Naive B cell (primary cell): ENCODE measurements at regions not wholly inside any gene's neighbourhood (a gene's known extent, or its start where the extent isn't known, plus 50 kb on each side); places are given as distances from the start of the nearest gene placed in this dataset.

Experiments used
- ATAC-seq, 2 donors: fragments of 150-1000 bp; cut with Tn5 transposase; 2 replicates each; pipeline ENCODE4 v1.10.0; 2021; ENCODE audit warnings: low read depth in 2 of 2, mild to moderate bottlenecking in 2 of 2, moderate library complexity in 2 of 2
- DNase-seq: peaks from one replicate; pipeline ENCODE4 v3.0.0; 2022
- H3K27ac Mint-ChIP-seq, 6 donors: one replicate each; pipeline ENCODE4 v1.8.0; 2020 to 2022; ENCODE audit warnings: mild to moderate bottlenecking in 6 of 6, mixed read lengths in 6 of 6, moderate library complexity in 5 of 6, inconsistent platforms in 2 of 6
- H3K27me3 Mint-ChIP-seq, 3 donors: one replicate each; pipeline ENCODE4 v1.8.0; 2021 to 2022; ENCODE audit warnings: mixed read lengths in 3 of 3, mild to moderate bottlenecking in 1 of 3
- H3K36me3 Mint-ChIP-seq, 2 donors: one replicate each; pipeline ENCODE4 v1.8.0; 2020 to 2022; ENCODE audit warnings: mixed read lengths in 2 of 2, inconsistent platforms in 1 of 2, mild to moderate bottlenecking in 1 of 2
- H3K4me1 Mint-ChIP-seq, 3 donors: one replicate each; pipeline ENCODE4 v1.8.0; 2020 to 2022; ENCODE audit warnings: mixed read lengths in 3 of 3, inconsistent platforms in 1 of 3, mild to moderate bottlenecking in 1 of 3, moderate library complexity in 1 of 3
- H3K4me3 Mint-ChIP-seq, 8 donors: one replicate each; pipeline ENCODE4 v1.8.0; 2020 to 2022; ENCODE audit warnings: mild to moderate bottlenecking in 8 of 8, mixed read lengths in 8 of 8, moderate library complexity in 8 of 8, inconsistent platforms in 2 of 8
- H3K9me3 Mint-ChIP-seq, 7 donors: one replicate each; pipeline ENCODE4 v1.8.0; 2020 to 2022; ENCODE audit warnings: mixed read lengths in 7 of 7, mild to moderate bottlenecking in 5 of 7, inconsistent platforms in 2 of 7, moderate library complexity in 1 of 7

DNA sequence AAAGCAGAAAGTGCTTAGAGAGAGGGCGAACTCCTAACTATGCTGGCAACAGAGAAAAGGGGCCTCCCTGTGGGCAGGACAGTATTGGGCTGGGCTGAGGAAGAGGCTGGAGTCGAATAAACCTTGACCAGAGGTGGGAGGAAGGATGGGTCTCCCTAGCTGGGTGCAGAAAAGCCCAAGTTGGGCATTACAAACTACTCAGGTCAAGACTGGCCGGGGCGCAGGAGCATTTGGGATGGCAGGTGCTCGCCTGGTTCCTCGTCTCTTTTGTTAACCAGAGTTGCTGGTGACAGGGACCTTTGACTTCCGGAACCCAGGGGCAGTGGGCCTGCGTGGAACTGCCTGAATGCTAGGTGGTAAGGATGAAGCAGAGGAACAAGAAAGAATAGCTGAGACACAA, 80.3 kb upstream of the SHISAL1 start:
- Mint-ChIP-seq H3K27ac (no peak overlapping the region), H3K4me3 (no peak overlapping the region), H3K27me3 (peaks cover 0 to 42% (median 33%) of the 10 kb centered on the region in 3 donors), H3K4me1 (no peaks in the 10 kb centered on the region), H3K9me3 (no peaks in the 10 kb centered on the region), H3K36me3 (no peaks in the 10 kb centered on the region)
- ATAC-seq (no peak), DNase-seq (no peak)

GRCh38 chr22:44392446-44392921, 79.7 kb upstream of the SHISAL1 start:
- ATAC-seq (no peak), DNase-seq (no peak)
- H3K4me3 Mint-ChIP-seq = no peak overlapping the region
- H3K27me3 Mint-ChIP-seq = peaks cover 0 to 48% (median 38%) of the 10 kb centered on the region in 3 donors
- no peaks in the 10 kb centered on the region for H3K4me1 Mint-ChIP-seq
- H3K9me3 Mint-ChIP-seq = no peaks in the 10 kb centered on the region
- H3K36me3 Mint-ChIP-seq = no peaks in the 10 kb centered on the region
- H3K27ac Mint-ChIP-seq = no peak overlapping the region

- Mint-ChIP-seq H3K4me1 (no peaks in the 10 kb centered on the region), H3K36me3 (no peaks in the 10 kb centered on the region), H3K27me3 (peaks cover 0 to 55% (median 45%) of the 10 kb centered on the region in 3 donors), H3K9me3 (no peaks in the 10 kb centered on the region), H3K4me3 (no peak overlapping the region), H3K27ac (no peak overlapping the region)
- DNase-seq (no peak), ATAC-seq (no peak)
Measured at GRCh38 chr22:44391481-44392445, 79.0 kb upstream of the SHISAL1 start.

GRCh38 chr22:44391015-44391414, 78.3 kb upstream of the SHISAL1 start:
- H3K27me3 Mint-ChIP-seq = peaks cover 0 to 59% (median 51%) of the 10 kb centered on the region in 3 donors
- H3K4me3 Mint-ChIP-seq = no peak overlapping the region
- H3K4me1 Mint-ChIP-seq = no peaks in the 10 kb centered on the region
- no peaks in the 10 kb centered on the region for H3K36me3 Mint-ChIP-seq
- DNase-seq (no peak), ATAC-seq (no peak)
- H3K27ac Mint-ChIP-seq = no peak overlapping the region
- H3K9me3 Mint-ChIP-seq = no peaks in the 10 kb centered on the region

- H3K4me3 Mint-ChIP-seq = no peak overlapping the region
- no peak for DNase-seq
- no peak for ATAC-seq
- no peaks in the 10 kb centered on the region for H3K9me3 Mint-ChIP-seq
- H3K27me3 Mint-ChIP-seq = peaks cover 0 to 57% (median 50%) of the 10 kb centered on the region in 3 donors
- no peaks in the 10 kb centered on the region for H3K36me3 Mint-ChIP-seq
- H3K27ac Mint-ChIP-seq = no peak overlapping the region
- H3K4me1 Mint-ChIP-seq = no peaks in the 10 kb centered on the region
Measured at GRCh38 chr22:44390613-44390970, 77.8 kb upstream of the SHISAL1 start.

- Mint-ChIP-seq H3K4me1 (no peaks in the 10 kb centered on the region), H3K27ac (no peak overlapping the region), H3K9me3 (no peaks in the 10 kb centered on the region), H3K27me3 (peaks cover 0 to 52% (median 47%) of the 10 kb centered on the region in 3 donors), H3K4me3 (no peak overlapping the region), H3K36me3 (no peaks in the 10 kb centered on the region)
- DNase-seq (no peak), ATAC-seq (no peak)
Measured at GRCh38 chr22:44389926-44390612, 77.3 kb upstream of the SHISAL1 start.

- Mint-ChIP-seq H3K4me1 (no peaks in the 10 kb centered on the region), H3K27me3 (peaks cover 0 to 54% (median 49%) of the 10 kb centered on the region in 3 donors), H3K36me3 (no peaks in the 10 kb centered on the region), H3K9me3 (no peaks in the 10 kb centered on the region), H3K27ac (no peak overlapping the region), H3K4me3 (no peak overlapping the region)
- DNase-seq = no peak
- ATAC-seq = no peak
Measured at GRCh38 chr22:44389181-44389580, 76.4 kb upstream of the SHISAL1 start.

GRCh38 chr22:44387486-44387885, 74.7 kb upstream of the SHISAL1 start:
- Mint-ChIP-seq H3K27me3 (peaks cover 0 to 64% (median 51%) of the 10 kb centered on the region in 3 donors), H3K27ac (no peak overlapping the region)
- DNase-seq = no peak

GRCh38 chr22:44386386-44387035, 73.8 kb upstream of the SHISAL1 start:
- Mint-ChIP-seq H3K4me3 (no peak overlapping the region), H3K9me3 (no peaks in the 10 kb centered on the region), H3K27ac (peak overlapping the region in 1 of 6 donors; percentile 69), H3K4me1 (no peaks in the 10 kb centered on the region), H3K36me3 (no peaks in the 10 kb centered on the region), H3K27me3 (peaks cover 0 to 60% (median 43%) of the 10 kb centered on the region in 3 donors)
- DNase-seq = no peak
- no peak for ATAC-seq

More at GRCh38 chr22:44387486-44387885, 74.7 kb upstream of the SHISAL1 start:
- Mint-ChIP-seq H3K9me3 (no peaks in the 10 kb centered on the region), H3K4me3 (no peak overlapping the region), H3K36me3 (no peaks in the 10 kb centered on the region), H3K4me1 (no peaks in the 10 kb centered on the region)
- no peak for ATAC-seq

DNA sequence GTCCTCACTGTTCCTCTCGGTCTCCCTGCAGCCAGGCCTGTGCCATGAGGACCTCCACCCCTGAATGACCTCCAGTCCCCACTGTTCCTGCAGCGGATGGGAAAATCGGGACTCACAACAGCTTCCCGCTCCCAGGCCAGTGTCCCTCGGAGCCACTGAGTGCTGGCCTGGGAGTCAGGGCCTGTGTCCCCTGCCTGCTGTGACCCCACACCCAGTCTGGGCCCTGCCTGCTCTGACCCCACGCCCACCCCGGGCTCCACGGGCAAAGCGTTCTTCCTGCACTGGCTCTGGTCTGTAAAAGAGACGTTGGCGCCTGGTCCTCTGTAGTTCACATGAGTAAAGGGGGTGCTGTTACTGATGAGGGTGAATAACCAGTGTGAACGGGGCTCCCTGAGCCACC, 73.0 kb upstream of the SHISAL1 start:
- no peak for ATAC-seq
- no peak overlapping the region for H3K27ac Mint-ChIP-seq
- no peak overlapping the region for H3K4me3 Mint-ChIP-seq
- H3K9me3 Mint-ChIP-seq = no peaks in the 10 kb centered on the region
- peaks cover 0 to 59% (median 42%) of the 10 kb centered on the region in 3 donors for H3K27me3 Mint-ChIP-seq
- H3K4me1 Mint-ChIP-seq = no peaks in the 10 kb centered on the region
- H3K36me3 Mint-ChIP-seq = no peaks in the 10 kb centered on the region
- no peak for DNase-seq

GRCh38 chr22:44385296-44385610, 72.5 kb upstream of the SHISAL1 start:
- H3K4me1 Mint-ChIP-seq = no peaks in the 10 kb centered on the region
- H3K27ac Mint-ChIP-seq = no peak overlapping the region
- no peaks in the 10 kb centered on the region for H3K36me3 Mint-ChIP-seq
- H3K9me3 Mint-ChIP-seq = no peaks in the 10 kb centered on the region
- no peak for DNase-seq
- no peak overlapping the region for H3K4me3 Mint-ChIP-seq
- peaks cover 3 to 59% (median 42%) of the 10 kb centered on the region in 3 donors for H3K27me3 Mint-ChIP-seq
- no peak for ATAC-seq

GRCh38 chr22:44384563-44385295, 72.0 kb upstream of the SHISAL1 start:
- Mint-ChIP-seq H3K36me3 (no peaks in the 10 kb centered on the region), H3K27ac (no peak overlapping the region), H3K4me1 (no peaks in the 10 kb centered on the region), H3K9me3 (peaks cover 0 to under 1% (median 0%) of the 10 kb centered on the region in 7 donors), H3K27me3 (peaks cover 4 to 61% (median 42%) of the 10 kb centered on the region in 3 donors), H3K4me3 (no peak overlapping the region)
- DNase-seq (no peak), ATAC-seq (no peak)
